ENCODE measurements at regions not wholly inside any gene's neighbourhood (a gene's known extent, or its start where the extent isn't known, plus 50 kb on each side); places are given as distances from the start of the nearest gene placed in this dataset.
A peak's percentile ranks its signal among the peaks of the same experiment; 100 is the strongest.

DNA sequence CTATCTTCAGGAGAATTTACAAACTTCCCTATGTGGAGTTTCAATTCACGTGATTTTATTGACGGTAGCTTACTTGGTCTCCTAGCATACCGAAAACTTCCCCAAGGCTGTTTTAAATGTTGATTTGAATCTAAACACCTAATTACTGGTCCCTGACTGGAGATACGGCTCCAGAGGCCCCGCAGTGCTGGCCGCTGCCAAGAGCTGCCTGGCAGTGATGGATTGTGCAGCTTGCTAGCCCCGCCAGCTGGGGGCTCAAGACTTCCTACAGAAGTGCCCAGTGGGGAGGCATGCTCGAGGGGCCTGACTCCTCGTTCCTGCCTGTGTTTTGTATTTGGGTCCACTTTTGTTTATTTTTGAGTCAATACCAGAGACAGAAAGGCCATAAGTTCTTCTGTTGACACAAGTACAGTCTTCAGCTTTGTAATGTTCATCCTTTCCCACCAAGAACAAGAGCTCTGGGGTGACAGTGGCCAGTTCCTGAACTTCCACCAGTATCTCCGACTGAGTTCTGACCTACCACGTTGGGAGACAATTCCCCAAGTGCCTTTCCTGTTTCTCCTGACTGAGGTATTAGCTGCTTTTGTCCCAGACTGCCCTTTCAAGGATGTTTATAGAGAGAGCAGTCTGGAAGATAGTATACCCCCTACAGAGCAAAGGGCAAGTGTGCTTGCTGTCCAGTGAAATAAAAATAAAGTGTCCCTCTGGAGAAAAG lies 80.7 kb upstream of the CXCL12 start:
- H3K9ac ChIP-seq (ENCODE audit: insufficient read depth in 1 of 2, low read depth in 2 of 2, low read length in 2 of 2) = no peak overlapping the region
- POLR2A ChIA-PET = no interaction called here
- H3K27me3 ChIP-seq (ENCODE audit: control insufficient read depth in 2 of 2, insufficient read depth in 2 of 2, low read length in 2 of 2) = peaks cover 0 to 16% of the 10 kb centered on the region in 2 experiments; a peak in 3 of 5 replicates
- H4K20me1 ChIP-seq (replicated peaks; ENCODE audit: control insufficient read depth, insufficient read depth, low read length) = no peaks in the 10 kb centered on the region
- H3K4me3 ChIP-seq = no peak overlapping the region
- intact Hi-C loops (cut with micrococcal nuclease) (no loop called here), in situ Hi-C loops (cut with MboI) (no loop called here)
- H3K4me2 ChIP-seq (ENCODE audit: insufficient read depth, low read length) = no peak overlapping the region
- BruUV-seq (replicated peaks) = no TSS peak
- H3K9me1 ChIP-seq (ENCODE audit: control insufficient read depth, insufficient read depth, low read length) = no peaks in the 10 kb centered on the region
- DNase-seq (ENCODE audit: extremely low read depth in 1 of 4, low spot score in 3 of 4) (no peak), ATAC-seq (peak; percentile 63; the same call in 2 of the 3 replicates), FAIRE-seq (no peak)
- H3K79me2 ChIP-seq (ENCODE audit: control insufficient read depth, insufficient read depth, low read length) = no peaks in the 10 kb centered on the region
- no peaks in the 10 kb centered on the region for H3K36me3 ChIP-seq (ENCODE audit: control insufficient read depth, insufficient read depth, low read length)
- WGBS (ENCODE audit: insufficient coverage, low coverage, missing lambda C conversion rate) = under 1% methylated on average over 11 of the region's 11 CpGs
- no peak overlapping the region for H3K27ac ChIP-seq (ENCODE audit: extremely low read depth, low read depth, low read length)
- TF ChIP-seq, protein P1, sequence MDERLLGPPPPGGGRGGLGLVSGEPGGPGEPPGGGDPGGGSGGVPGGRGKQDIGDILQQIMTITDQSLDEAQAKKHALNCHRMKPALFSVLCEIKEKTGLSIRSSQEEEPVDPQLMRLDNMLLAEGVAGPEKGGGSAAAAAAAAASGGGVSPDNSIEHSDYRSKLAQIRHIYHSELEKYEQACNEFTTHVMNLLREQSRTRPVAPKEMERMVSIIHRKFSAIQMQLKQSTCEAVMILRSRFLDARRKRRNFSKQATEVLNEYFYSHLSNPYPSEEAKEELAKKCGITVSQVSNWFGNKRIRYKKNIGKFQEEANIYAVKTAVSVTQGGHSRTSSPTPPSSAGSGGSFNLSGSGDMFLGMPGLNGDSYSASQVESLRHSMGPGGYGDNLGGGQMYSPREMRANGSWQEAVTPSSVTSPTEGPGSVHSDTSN (CRISPR knock-in tag; IDR thresholded peaks at IDR 0.05; ENCODE audit: low read depth) = no peak
- TF ChIP-seq, protein P1 (tag; conservative IDR thresholded peaks at IDR 0.05; ENCODE audit: low read depth) = peak; percentile 62
- no peak for TF ChIP-seq ZNF707 (CRISPR knock-in tag; conservative IDR thresholded peaks at IDR 0.05)
- TF ChIP-seq RBM39 (optimal IDR thresholded peaks at IDR 0.05; ENCODE audit: low read depth, low read length) = no peak
- TF ChIP-seq MEIS2 (IDR thresholded peaks at IDR 0.05; ENCODE audit: partially characterized antibody) = peak; percentile 3
- TF ChIP-seq, protein P2, sequence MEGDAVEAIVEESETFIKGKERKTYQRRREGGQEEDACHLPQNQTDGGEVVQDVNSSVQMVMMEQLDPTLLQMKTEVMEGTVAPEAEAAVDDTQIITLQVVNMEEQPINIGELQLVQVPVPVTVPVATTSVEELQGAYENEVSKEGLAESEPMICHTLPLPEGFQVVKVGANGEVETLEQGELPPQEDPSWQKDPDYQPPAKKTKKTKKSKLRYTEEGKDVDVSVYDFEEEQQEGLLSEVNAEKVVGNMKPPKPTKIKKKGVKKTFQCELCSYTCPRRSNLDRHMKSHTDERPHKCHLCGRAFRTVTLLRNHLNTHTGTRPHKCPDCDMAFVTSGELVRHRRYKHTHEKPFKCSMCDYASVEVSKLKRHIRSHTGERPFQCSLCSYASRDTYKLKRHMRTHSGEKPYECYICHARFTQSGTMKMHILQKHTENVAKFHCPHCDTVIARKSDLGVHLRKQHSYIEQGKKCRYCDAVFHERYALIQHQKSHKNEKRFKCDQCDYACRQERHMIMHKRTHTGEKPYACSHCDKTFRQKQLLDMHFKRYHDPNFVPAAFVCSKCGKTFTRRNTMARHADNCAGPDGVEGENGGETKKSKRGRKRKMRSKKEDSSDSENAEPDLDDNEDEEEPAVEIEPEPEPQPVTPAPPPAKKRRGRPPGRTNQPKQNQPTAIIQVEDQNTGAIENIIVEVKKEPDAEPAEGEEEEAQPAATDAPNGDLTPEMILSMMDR (IDR thresholded peaks at IDR 0.05 in 2 of 3, conservative IDR thresholded peaks at IDR 0.05 in 1 of 3; ENCODE audit: insufficient read depth in 2 of 3, low read depth in 1 of 3, low read length in 3 of 3) = peak in 1 of 3 experiments; percentile 24; a peak in 1 of 6 replicates
- CTCF ChIA-PET (ENCODE audit: low intra/inter-chr PET ratio) = no interaction called here
- no peaks in the 10 kb centered on the region for H3K9me3 ChIP-seq (replicated peaks; ENCODE audit: control insufficient read depth, insufficient read depth, low read depth, low read length)
- no peak overlapping the region for H2AFZ ChIP-seq (ENCODE audit: low read depth, low read length)
- H3K4me1 ChIP-seq (replicated peaks in 1 of 2; ENCODE audit: control insufficient read depth in 2 of 2, insufficient read depth in 2 of 2, low read length in 2 of 2) = no peaks in the 10 kb centered on the region

Measured in K562 (cell line).